Embryonic facial prominence (tissue), 1 donor: ENCODE measurements at regions not wholly inside any gene's neighbourhood (a gene's known extent, or its start where the extent isn't known, plus 50 kb on each side); places are given as distances from the start of the nearest gene placed in this dataset.
"Not testable (repeated sequence)": the region's sequence is repeated elsewhere in the genome, so short reads cannot be mapped to it uniquely, and the experiment has no call there.

ENCODE experiments used
- DNase-seq: peaks from one replicate; pipeline ENCODE4 v3.0.0-alpha.2; 2016; ENCODE audit errors: extremely low spot score

DNA sequence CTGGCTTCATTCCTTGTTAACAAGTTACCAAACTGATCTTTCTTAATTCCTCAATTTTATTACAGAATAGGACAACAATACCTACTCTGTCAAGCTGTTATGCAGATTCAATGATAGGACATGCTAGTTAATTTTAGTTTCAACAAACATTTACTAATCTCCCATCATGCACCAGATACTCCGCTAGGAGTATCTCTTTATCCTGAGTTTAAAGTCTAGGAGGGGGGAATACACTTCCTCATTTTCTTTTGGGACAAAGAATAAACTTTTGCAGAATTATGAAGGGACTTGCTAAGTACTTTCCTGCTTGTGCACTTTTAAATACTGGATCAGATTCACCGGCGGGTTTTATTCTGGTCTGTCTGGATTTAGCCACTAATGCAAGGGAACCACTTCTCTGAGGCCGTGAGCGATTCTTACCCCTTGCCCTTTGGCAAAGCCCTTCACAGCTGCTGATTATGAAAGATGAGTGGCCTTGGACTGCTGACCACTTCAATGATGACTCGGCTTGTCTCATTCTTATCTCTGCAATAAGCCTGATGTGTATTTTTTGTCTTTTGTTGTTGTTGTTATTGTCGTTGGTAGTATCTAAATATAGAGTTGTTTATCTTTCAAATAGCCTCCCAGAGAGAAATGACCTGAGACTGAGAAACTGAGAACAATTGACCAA, 73.9 kb downstream of the RMI1 start:
- DNase-seq: no peak

DNA sequence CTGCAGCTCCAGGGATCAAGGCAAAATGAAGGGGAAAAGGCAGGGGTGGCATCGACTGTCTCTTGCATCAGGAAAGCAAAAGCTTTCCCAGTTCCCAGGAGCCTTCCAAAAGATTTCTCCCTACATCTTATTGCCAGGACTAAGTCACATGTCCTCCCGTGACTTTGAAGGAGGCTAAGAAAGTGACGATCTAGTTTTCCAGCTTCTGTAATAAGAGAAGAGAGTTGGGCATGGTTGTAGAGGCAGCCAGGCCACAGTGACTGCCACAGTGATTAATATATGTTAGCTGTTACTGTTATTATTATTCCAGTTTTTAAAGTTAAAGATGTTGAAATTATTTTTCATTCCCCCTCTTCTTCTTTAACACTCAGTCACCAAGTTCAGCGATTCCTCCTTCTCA, 77.1 kb downstream of the RMI1 start:
- no peak for DNase-seq

DNA sequence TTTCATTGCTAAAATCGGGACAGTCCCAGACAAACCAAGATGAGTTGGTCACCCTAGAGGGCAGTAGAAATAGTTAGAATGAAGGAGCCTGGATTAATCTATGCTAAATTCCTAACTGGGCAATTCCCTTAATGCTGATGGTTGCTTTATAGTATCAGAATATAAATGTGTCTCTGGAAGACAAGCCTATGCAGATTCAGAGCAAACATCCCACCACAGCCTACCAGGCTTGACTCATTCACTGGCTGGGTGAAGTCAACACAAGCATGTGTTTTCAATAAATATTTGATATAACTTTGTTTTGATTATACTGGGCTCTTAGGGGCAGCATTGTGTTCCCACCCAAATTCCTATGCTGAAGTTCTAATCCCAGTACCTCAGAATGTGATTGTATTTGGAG, 79.3 kb downstream of the RMI1 start:
- DNase-seq: no peak

DNA sequence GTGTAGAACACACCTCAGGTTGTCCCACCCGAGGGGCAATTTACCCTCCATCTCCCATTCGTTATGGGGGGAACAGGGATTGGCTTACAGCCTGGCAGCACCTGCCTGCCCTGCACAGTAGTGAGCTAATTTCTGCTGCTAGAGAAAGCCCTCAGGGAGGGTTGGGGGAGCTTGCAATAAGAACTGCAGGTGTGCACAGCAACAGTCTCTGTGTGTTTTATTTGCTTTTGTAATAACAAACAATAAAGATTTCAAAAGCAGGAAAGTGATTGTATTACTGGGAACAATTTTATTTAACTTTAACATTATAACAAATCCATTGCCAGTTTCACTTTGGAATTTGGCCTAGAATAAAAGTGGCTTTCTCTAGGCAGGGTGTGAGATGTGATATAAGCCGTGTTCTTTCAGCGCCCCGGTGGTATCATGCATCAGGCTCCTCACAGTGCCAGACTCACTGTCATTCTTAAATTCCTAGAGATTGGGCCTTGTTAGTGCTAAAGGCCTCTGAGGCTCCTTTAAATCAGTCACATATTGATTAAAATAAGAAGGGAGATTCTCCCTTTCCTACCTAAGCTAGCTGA, 81.1 kb downstream of the RMI1 start:
- DNase-seq: no peak

DNA sequence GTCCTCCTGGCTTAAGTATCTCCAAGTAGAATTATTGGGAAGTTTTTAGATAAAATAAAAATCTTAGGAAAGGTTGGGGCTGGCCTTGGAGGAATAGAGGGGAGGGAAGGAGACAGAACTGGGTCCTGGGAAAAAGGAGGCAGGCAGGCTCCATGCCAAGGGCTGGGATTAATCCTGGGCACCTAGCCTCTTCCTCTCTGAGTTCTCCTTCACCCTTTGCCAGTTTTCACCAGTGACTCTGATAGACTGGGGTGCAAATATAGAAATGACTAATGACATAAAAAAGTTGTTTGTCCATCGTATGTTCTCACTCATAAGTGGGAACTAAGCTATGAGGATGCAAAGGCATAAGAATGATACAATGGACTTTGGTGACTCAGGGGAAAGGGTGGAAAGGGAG, 81.9 kb downstream of the RMI1 start:
- DNase-seq: no peak

DNA sequence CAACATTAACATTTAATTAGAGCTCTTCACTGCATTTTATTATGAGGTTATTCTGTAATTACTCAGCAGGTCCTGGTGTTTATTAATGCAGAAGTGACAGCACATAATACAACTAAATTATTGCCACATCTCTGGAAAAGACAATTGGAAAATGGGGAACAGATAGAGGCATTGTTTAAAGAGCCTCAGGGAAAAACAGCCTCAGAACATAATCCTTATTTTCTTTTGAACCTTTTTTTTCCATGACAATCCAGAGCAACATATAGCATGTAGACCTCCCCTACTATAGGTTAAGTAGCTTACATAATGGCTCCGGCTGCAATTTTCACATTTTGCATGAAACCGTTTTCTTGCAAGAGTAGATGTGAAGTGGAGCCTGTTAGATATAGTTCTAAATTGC, 87.2 kb downstream of the RMI1 start:
- DNase-seq: no peak

DNA sequence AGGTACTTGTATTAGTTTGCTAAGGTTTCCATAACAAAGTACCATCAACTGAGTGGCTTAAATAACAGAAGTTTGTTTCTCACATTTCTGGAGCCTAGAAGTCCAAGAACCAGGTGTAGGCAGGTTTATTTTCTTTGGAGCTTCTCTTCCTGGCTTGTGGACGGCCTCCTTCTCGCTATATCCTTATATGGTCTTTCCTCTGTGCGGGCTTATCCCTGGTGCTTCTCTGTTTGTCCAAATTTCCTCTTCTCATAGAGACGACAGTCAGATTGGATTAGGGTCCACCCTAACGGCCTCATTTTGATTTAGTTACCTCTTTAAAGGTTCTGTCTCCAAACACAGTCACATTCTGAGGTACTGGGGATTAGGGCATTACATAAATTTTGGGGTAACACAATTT, 88.3 kb downstream of the RMI1 start:
- DNase-seq: no peak

DNA sequence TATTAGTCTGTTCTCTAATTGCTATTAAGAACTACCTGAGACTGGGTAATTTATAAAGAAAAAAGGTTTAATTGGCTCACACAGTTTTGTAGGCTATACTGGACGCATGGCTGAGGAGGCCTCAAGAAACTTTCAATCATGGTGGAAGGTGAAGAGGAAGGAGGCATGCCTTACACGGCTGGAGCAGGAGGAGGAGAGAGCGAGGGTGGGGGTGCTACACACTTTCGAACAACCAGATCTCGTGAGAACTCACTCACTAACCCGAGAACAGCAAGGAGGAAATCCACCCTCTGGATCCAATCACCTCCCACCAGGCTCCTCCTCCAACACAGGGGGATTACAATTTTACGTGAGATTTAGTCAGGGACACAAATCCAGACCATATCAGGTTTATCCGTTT, 90.0 kb downstream of the RMI1 start:
- no peak for DNase-seq

DNA sequence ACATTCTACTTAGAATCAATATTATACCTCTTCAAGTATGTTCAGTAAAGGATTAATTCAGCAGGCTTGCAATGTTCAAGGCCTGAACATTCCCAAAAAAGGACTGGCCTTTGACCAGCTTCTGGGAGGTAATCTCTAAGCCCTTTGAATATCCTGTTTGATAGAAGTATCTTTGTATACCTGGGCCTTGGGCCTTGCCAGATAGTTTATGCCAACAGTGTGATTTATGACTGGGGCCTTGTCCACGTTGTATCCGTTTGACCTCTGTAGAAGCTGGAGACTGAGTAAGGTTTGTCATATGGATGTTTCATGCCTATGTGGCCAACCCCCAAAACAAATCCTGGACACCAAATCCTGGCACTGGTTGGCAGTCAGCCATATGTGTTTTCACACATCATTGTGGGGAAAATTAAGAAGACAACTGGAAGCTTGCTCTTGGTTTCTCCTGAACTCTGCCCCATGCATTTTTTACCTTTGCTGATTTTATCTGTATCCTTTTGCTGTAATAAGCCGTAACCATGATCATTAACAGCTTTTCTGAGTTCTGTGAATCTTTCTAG, 92.1 kb downstream of the RMI1 start:
- DNase-seq: no peak

DNA sequence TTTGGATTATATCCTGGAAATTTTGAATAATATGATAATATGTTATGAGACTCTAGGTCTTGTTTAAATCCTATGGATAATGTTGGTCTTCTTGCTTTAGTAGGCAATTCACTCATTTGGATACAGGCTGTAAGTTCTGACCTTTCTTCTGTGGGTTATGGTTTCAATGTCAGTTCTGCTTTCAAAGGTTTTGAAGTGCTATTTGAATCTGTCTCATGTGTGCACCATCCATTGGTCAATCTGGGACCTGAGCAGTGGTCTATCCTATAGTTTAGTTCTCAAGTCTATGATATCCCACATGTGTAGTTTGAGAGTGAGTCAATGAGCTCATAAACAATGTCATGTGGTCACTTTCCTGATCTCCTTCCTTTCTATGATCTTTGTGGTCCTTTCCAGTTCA, 94.4 kb downstream of the RMI1 start:
- no peak for DNase-seq

DNA sequence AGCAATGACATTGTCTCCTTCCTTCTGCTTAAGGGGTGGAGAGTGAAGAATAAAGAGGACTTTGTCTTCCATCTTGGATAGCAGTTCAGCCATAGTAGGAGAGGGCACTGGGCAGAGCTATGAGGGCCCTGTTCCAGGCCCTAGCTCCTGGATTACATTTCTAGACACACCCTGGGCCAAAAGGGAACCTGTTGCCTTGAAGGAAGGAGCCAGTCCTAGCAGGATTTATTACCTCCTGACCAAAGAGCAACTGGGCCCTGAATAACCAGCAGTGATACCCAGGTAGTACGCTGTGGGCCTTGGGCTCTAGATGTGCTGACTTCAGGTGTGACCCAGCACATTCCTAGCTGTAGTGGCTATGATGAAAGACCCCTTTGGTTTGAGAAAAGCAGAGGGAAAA, 95.8 kb downstream of the RMI1 start:
- DNase-seq: no peak

DNA sequence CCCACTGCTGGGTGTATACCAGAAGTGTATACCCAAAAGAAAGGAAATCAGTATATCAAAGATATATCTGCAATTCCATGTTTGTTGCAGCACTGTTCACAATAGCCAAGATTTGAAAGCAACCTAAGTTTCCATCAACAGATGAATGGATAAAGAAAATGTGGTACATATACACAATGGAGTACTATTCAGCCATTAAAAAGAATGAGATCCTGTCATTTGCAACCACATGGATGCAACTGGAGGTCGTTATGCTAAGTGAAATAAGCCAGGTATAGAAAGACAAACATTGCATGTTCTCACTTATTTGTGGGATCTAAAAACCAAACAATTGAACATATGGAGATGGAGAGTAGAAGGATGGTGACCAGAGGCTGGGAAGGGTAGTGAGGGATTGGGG, 97.2 kb downstream of the RMI1 start:
- not testable (repeated sequence) for DNase-seq

DNA sequence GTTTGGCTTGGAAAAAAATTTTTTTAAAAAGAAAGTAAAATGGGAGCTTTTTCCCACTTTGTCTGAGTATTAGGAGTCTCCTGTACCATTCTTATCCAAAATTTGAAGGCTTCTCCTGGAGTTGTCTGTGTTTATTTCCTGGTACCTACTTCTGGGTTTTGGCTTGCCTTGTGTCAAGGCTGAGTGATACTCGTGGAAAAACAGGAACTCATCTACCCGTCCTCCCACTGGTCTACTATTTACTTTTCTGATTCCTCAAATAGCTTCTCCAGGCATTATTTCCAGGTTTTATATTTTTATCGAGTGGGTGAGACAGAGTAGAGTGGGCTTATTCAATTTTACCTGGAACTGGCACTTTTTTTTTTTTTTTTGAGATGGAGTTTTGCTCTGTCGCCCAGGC, 99.4 kb downstream of the RMI1 start:
- no peak for DNase-seq

DNA sequence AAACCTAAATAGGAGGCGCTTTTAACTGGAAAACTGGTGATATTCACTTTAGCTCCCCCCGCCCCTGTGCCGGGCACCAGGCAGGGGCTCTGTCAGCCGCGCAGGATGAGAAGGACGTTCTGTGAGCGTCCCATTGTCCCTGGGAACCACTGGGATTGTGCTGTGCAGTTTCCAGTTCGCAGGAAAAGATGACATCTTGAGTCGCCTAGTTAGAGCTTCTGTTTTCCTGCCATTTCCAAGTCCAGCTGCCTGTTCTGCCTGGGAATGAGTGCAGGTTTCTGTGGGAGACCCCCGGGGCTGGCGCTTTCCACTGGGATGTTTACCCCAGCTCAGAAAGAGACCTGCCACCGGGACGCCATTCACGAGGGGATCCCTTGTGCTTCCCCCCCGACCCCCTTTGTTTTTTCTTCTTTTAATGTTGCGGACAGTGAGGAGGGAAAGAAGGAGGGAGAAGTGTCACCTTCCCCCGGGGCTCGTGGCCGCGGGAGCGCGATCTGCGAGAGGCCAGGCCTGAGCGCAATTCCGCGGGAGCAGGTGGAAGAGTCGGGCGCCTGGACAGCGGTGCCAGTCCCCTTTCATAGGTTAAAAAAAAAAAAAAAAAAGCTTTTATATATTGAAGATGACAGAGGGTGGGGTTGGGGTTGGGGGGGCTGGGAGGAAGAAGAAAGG, 121.5 kb downstream of the RMI1 start:
- no peak for DNase-seq

DNA sequence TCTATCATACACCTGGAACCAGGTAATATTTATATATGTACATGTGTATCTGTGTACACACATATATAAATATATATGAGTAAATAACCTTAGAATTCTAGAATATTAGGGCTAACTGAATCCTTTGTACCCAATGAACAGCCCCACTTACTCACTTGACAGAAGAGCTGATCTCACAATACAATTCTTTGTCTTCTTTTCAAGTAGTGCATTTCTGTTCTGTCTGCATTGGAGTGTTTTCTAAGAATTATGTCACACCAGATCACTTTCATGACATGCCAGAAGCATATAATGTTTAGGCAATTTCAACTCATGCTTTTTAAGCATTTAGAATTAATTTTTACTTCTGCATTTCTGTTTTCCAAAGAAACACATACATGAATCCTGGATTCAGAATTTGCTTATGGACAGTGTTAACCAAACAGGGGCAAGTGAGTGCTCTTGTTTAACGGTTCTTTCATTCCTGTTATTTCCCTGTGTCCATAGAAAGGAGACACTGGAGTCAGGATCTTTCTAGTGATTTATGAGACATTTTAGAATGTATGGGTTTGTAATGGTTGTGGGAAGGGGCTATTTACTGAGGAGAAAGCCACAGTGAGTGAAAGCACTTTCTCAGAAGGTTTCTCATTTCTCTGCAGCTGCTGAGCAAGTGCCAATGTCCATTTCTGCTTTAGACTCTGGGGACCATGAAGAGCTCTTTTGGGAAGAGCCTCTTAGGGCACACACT, 123.2 kb downstream of the RMI1 start:
- no peak for DNase-seq

DNA sequence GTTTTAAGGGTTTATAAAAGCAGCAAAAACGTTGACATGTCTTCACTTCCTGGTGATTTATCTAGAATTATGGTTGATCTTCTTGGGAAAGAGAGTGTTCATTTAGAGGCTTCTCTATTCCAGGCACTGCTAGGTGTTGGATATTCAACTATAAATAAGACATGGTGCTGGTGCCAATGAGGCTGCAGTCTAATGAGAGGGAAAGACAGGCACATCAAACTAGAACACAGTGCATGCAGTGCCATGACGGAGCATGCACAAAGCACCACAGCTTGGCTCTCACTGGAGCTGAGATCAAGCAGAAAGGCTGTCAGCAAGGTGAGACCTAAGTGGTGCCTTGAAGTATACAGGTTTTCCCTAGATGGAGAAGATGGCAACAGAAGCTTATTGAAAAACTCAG, 126.5 kb downstream of the RMI1 start:
- DNase-seq: no peak

DNA sequence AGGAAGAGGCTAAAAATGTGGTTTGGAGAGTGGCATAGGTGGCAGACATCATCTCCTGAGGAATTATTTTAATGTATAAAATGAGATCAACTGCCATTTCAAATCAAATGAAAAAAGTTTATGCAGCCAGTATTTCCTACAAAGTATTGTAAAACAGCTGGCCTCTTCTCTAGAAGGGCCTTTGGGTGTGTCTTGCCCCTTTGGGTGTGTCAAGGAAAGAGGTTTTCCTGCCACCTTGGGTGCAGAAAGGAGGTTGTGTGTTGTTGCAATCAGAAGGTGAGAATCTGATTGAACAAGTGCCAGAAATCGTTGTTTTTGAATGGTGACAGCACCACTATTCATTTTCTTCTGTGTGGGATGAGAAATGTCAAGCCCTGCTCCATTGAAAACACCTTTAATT, 127.4 kb downstream of the RMI1 start:
- DNase-seq: no peak

DNA sequence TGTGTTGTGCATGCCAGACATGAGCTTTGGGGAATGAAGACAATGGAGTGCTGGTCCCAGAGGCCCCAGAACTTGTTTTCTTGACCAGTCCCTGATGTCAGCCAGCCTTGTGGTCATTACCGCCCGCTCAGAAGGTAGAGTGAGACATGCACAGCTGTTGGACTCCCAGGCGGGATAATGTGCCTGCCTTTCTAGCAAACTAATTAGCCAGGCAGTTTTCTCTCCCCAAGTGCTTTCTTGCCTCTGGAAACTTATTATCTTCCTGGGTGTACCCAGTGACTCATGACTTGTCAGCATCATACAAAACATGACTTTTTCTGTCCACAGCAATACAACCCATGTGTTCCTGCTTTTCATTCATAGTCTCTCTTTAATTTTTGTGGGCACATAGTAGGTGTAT, 131.1 kb downstream of the RMI1 start:
- no peak for DNase-seq

DNA sequence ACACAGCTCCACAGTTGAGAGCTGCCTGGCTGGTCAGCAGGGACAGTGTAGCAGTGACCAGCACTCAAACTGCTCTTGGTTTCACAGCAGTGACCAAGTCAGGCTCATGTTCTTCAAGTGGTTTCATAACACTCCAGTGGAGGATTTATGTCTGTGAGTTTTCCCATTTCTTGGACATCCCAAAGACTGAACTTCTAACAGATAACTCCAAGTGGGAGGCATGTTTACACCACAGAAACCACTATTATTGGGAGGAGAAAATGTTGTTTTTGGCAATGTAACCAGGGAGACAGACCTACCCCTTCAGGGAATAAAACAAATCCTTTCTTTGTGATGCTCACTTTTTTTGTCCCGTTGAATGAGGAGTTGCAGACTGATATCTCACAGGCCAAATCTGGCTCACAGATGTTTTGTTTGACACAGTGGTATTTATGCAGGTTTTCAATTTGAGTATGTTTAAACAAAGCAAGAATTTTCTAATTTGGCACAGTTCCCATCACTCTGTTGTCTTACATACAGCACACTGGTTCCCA, 141.5 kb downstream of the RMI1 start:
- peak; percentile 31 for DNase-seq

DNA sequence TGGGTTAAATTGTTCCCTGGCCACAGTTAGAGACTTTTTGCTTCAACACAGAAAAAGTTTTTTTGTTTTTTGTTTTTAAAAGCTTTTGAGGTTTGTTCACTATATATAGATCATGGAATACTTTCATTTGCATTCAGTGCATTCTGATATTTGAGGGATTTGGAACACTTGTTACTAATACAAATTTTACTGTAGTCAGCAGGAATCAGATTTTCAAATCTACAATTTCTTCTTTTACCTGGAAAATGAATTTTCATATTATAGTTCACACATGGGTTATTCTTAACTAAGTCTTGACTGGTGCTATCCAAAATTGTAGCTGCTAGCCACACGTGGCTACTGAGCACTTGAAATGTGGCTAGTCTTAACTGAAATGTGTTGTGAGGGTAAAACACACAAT, 142.0 kb downstream of the RMI1 start:
- no peak for DNase-seq

DNA sequence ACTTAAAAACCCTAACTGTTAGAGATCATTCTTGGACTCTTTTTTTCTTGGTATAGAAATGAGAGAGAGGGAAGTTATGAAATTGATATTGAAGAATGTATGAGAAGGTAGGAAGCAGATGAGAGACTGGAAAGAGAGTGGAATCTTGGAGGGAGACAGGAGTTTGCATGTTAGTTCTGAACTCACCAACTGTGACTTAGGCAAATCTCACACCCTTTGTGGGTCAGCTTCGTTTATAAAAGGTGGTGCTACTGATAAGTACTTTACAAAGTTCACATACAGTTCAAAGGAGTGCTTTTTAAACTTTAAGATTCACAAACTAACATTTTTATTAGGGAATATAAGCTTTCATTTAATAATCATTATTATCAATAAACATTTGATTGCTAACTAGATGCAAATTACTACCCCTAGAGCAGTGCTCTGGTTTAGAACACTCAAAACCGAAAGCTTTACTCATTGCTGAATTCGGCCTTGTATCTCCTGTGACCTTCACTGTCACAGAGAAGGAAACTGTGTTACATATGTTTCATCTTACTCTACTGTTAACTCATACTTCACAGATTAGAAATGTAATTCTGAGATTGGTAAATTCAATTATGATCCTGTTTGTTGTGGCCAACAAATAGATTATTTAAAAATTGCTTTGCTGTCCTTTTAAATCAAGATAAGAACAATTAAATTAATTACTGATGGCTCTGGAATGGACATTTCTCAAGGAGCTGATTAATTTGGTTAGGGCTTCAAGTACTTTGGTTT, 143.2 kb downstream of the RMI1 start:
- DNase-seq: no peak

DNA sequence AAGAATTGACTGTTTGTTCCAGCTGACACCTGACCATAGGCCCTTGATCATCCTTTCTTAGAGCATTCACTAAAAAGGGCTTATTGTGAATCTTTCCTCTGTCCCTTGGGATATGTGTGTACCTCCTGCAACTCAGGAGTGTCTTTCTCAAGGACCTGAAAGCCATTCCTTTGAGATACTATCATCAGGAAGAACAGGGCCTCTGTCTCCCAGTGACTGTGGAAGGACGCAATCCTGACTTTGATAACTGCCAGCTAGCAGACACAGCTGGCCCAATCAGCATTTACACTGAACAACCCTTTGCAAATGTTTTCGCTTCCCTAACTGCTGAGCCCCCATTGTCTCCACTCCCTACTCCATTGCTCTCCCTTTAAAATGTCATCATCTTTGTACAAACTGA, 144.4 kb downstream of the RMI1 start:
- no peak for DNase-seq
